Stimulated activated naive CD8-positive, alpha-beta T cell treated with anti-CD3 and anti-CD28 coated beads, Interleukin-15, amount 100 ng/mL, for 72 hours (primary cell): ENCODE measurements at regions not wholly inside any gene's neighbourhood (a gene's known extent, or its start where the extent isn't known, plus 50 kb on each side); places are given as distances from the start of the nearest gene placed in this dataset.
"Not testable (repeated sequence)": the region's sequence is repeated elsewhere in the genome, so short reads cannot be mapped to it uniquely, and the experiment has no call there.

ENCODE experiments used
- ATAC-seq: fragments of 150-1000 bp; cut with Tn5 transposase; 2 replicates; pipeline ENCODE4 v1.10.0; 2021; ENCODE audit warnings: mild to moderate bottlenecking, moderate library complexity
- DNase-seq, 2 donors: peaks; one replicate each; pipeline ENCODE4 v3.0.0; 2021 to 2022
- H3K27ac Mint-ChIP-seq, 2 donors: one replicate each; pipeline ENCODE4 v1.8.0; 2022; ENCODE audit warnings: mild to moderate bottlenecking in 2 of 2, mixed read lengths in 2 of 2, moderate library complexity in 2 of 2
- H3K27me3 Mint-ChIP-seq: one replicate; pipeline ENCODE4 v1.8.0; 2022; ENCODE audit warnings: mixed read lengths
- H3K4me1 Mint-ChIP-seq: one replicate; pipeline ENCODE4 v1.8.0; 2022; ENCODE audit warnings: mild to moderate bottlenecking, mixed read lengths
- H3K4me3 Mint-ChIP-seq, 2 donors: one replicate each; pipeline ENCODE4 v1.8.0; 2022; ENCODE audit warnings: mild to moderate bottlenecking in 2 of 2, mixed read lengths in 2 of 2, moderate library complexity in 1 of 2
- H3K9me3 Mint-ChIP-seq, 2 donors: one replicate each; pipeline ENCODE4 v1.8.0; 2022; ENCODE audit warnings: mixed read lengths in 2 of 2

- ATAC-seq (no peak), DNase-seq (no peak)
- no peak overlapping the region for H3K27ac Mint-ChIP-seq
- no peaks in the 10 kb centered on the region for H3K4me1 Mint-ChIP-seq
- H3K27me3 Mint-ChIP-seq = peaks cover 15% of the 10 kb centered on the region
- H3K9me3 Mint-ChIP-seq = no peaks in the 10 kb centered on the region
- no peak overlapping the region for H3K4me3 Mint-ChIP-seq
These were observed 159.7 kb upstream of the TSC22D1 start for GRCh38 chr13:44735806-44736205.

GRCh38 chr13:44734201-44734707 is 158.1 kb upstream of the TSC22D1 start:
- DNase-seq = no peak
- Mint-ChIP-seq H3K4me1 (no peaks in the 10 kb centered on the region), H3K9me3 (no peaks in the 10 kb centered on the region), H3K4me3 (no peak overlapping the region), H3K27me3 (peaks cover 15% of the 10 kb centered on the region), H3K27ac (no peak overlapping the region)
- ATAC-seq = no peak

- DNase-seq (no peak), ATAC-seq (no peak)
- Mint-ChIP-seq H3K27me3 (peaks cover 15% of the 10 kb centered on the region), H3K9me3 (no peaks in the 10 kb centered on the region), H3K4me3 (no peak overlapping the region), H3K4me1 (no peaks in the 10 kb centered on the region), H3K27ac (no peak overlapping the region)
These were observed 156.5 kb upstream of the TSC22D1 start for GRCh38 chr13:44732503-44733098.

- H3K9me3 Mint-ChIP-seq = no peaks in the 10 kb centered on the region
- DNase-seq (no peak), ATAC-seq (no peak)
- peaks cover 15% of the 10 kb centered on the region for H3K27me3 Mint-ChIP-seq
- H3K4me1 Mint-ChIP-seq = no peaks in the 10 kb centered on the region
- no peak overlapping the region for H3K27ac Mint-ChIP-seq
- H3K4me3 Mint-ChIP-seq = no peak overlapping the region
These were observed 154.7 kb upstream of the TSC22D1 start for GRCh38 chr13:44730851-44731250.

- peaks cover 15% of the 10 kb centered on the region for H3K27me3 Mint-ChIP-seq
- no peaks in the 10 kb centered on the region for H3K4me1 Mint-ChIP-seq
These were observed 154.0 kb upstream of the TSC22D1 start for GRCh38 chr13:44730099-44730498.

GRCh38 chr13:44727591-44727990 is 151.5 kb upstream of the TSC22D1 start:
- not testable (repeated sequence) for H3K27ac Mint-ChIP-seq, DNase-seq, H3K9me3 Mint-ChIP-seq, H3K4me3 Mint-ChIP-seq, ATAC-seq, H3K4me1 Mint-ChIP-seq
- H3K27me3 Mint-ChIP-seq = peaks cover 21% of the 10 kb centered on the region

More at GRCh38 chr13:44730099-44730498, 154.0 kb upstream of the TSC22D1 start:
- ATAC-seq (no peak), DNase-seq (no peak)
- no peaks in the 10 kb centered on the region for H3K9me3 Mint-ChIP-seq
- H3K27ac Mint-ChIP-seq = no peak overlapping the region
- no peak overlapping the region for H3K4me3 Mint-ChIP-seq

- Mint-ChIP-seq H3K27me3 (peaks cover 13% of the 10 kb centered on the region), H3K4me3 (no peak overlapping the region), H3K9me3 (peaks cover 6 to 7% of the 10 kb centered on the region in 2 donors), H3K4me1 (no peaks in the 10 kb centered on the region), H3K27ac (peak overlapping the region in 1 of 2 donors; percentile 35)
- DNase-seq (no peak), ATAC-seq (no peak)
These were observed 150.6 kb upstream of the TSC22D1 start for GRCh38 chr13:44726778-44727177.

- Mint-ChIP-seq H3K4me1 (no peaks in the 10 kb centered on the region), H3K4me3 (no peak overlapping the region), H3K27me3 (peaks cover 10% of the 10 kb centered on the region), H3K27ac (peak overlapping the region in 1 of 2 donors; percentile 12), H3K9me3 (peaks cover 6 to 7% of the 10 kb centered on the region in 2 donors)
- DNase-seq = no peak
- ATAC-seq = no peak
These were observed 150.1 kb upstream of the TSC22D1 start for GRCh38 chr13:44726214-44726613.

GRCh38 chr13:44719857-44720671 is 143.9 kb upstream of the TSC22D1 start:
- no peak overlapping the region for H3K27ac Mint-ChIP-seq
- no peak for ATAC-seq
- peaks cover 6 to 7% of the 10 kb centered on the region in 2 donors for H3K9me3 Mint-ChIP-seq
- no peak overlapping the region for H3K4me3 Mint-ChIP-seq
- no peak for DNase-seq
- no peaks in the 10 kb centered on the region for H3K4me1 Mint-ChIP-seq
- peaks cover 10% of the 10 kb centered on the region for H3K27me3 Mint-ChIP-seq

GRCh38 chr13:44718467-44718866 is 142.3 kb upstream of the TSC22D1 start:
- DNase-seq = no peak
- no peaks in the 10 kb centered on the region for H3K4me1 Mint-ChIP-seq
- H3K4me3 Mint-ChIP-seq = no peak overlapping the region
- ATAC-seq = no peak
- peaks cover 6 to 7% of the 10 kb centered on the region in 2 donors for H3K9me3 Mint-ChIP-seq
- no peak overlapping the region for H3K27ac Mint-ChIP-seq
- peaks cover 9% of the 10 kb centered on the region for H3K27me3 Mint-ChIP-seq

GRCh38 chr13:44715287-44716230 is 139.4 kb upstream of the TSC22D1 start:
- Mint-ChIP-seq H3K9me3 (no peaks in the 10 kb centered on the region), H3K27me3 (no peaks in the 10 kb centered on the region), H3K27ac (peak overlapping the region in 1 of 2 donors; percentile 71), H3K4me1 (peaks cover 10% of the 10 kb centered on the region), H3K4me3 (no peak overlapping the region)
- no peak for ATAC-seq
- DNase-seq = no peak

GRCh38 chr13:44713788-44714469 is 137.8 kb upstream of the TSC22D1 start:
- no peak overlapping the region for H3K27ac Mint-ChIP-seq
- ATAC-seq = no peak
- no peak for DNase-seq
- no peaks in the 10 kb centered on the region for H3K9me3 Mint-ChIP-seq
- no peaks in the 10 kb centered on the region for H3K27me3 Mint-ChIP-seq
- H3K4me3 Mint-ChIP-seq = no peak overlapping the region
- H3K4me1 Mint-ChIP-seq = peaks cover 17% of the 10 kb centered on the region

GRCh38 chr13:44711706-44712105 is 135.6 kb upstream of the TSC22D1 start:
- ATAC-seq = no peak
- Mint-ChIP-seq H3K4me1 (peaks cover 17% of the 10 kb centered on the region), H3K9me3 (no peaks in the 10 kb centered on the region)

GRCh38 chr13:44710576-44710975 is 134.4 kb upstream of the TSC22D1 start:
- peak; percentile 100 for ATAC-seq
- H3K27me3 Mint-ChIP-seq = no peaks in the 10 kb centered on the region
- no peaks in the 10 kb centered on the region for H3K9me3 Mint-ChIP-seq
- H3K4me3 Mint-ChIP-seq = no peak overlapping the region
- peak; percentile 31 to 40 for DNase-seq
- peaks cover 17% of the 10 kb centered on the region for H3K4me1 Mint-ChIP-seq
- H3K27ac Mint-ChIP-seq = peak overlapping the region in 1 of 2 donors; percentile 65

More at GRCh38 chr13:44711706-44712105, 135.6 kb upstream of the TSC22D1 start:
- no peak overlapping the region for H3K27ac Mint-ChIP-seq
- no peaks in the 10 kb centered on the region for H3K27me3 Mint-ChIP-seq
- H3K4me3 Mint-ChIP-seq = no peak overlapping the region
- no peak for DNase-seq

- not testable (repeated sequence) for H3K4me3 Mint-ChIP-seq, ATAC-seq, H3K9me3 Mint-ChIP-seq, H3K27me3 Mint-ChIP-seq, DNase-seq, H3K27ac Mint-ChIP-seq, H3K4me1 Mint-ChIP-seq
These were observed 128.7 kb upstream of the TSC22D1 start for GRCh38 chr13:44704811-44705210.
